ENCODE measurements at regions not wholly inside any gene's neighbourhood (a gene's known extent, or its start where the extent isn't known, plus 50 kb on each side); places are given as distances from the start of the nearest gene placed in this dataset.

DNA sequence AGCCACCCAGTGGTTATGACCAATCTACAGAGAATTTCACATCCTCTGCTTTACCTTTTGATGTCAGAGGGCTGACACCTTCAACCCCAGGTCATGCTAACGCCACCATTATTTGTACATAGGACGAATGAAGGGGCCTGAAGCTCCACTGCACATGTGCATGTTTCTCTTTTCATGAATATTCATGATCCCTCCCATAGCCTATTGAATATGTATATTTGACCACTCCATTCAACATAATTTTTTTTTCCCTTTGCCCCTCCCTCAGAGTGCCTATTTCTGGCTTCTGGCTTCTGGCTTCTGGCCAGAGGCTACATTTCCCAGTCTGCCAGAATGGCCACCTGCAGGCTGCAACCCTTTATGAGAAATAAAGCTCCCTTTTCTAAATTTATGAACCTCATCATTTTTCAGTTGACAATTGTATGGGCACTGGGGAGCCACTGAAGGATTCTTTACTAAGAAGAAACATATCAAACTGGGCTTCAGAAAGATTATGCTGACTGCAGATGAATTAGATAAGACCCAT, 406.7 kb downstream of the SIPA1L2 start:
- no peaks in the 10 kb centered on the region for H3K27me3 ChIP-seq (ENCODE audit: control insufficient read depth, insufficient read depth, low read length)
- no peaks in the 10 kb centered on the region for H3K36me3 ChIP-seq (ENCODE audit: control insufficient read depth, insufficient read depth, low read length)
- CTCF ChIA-PET = no interaction called here
- TF ChIP-seq, protein P1, sequence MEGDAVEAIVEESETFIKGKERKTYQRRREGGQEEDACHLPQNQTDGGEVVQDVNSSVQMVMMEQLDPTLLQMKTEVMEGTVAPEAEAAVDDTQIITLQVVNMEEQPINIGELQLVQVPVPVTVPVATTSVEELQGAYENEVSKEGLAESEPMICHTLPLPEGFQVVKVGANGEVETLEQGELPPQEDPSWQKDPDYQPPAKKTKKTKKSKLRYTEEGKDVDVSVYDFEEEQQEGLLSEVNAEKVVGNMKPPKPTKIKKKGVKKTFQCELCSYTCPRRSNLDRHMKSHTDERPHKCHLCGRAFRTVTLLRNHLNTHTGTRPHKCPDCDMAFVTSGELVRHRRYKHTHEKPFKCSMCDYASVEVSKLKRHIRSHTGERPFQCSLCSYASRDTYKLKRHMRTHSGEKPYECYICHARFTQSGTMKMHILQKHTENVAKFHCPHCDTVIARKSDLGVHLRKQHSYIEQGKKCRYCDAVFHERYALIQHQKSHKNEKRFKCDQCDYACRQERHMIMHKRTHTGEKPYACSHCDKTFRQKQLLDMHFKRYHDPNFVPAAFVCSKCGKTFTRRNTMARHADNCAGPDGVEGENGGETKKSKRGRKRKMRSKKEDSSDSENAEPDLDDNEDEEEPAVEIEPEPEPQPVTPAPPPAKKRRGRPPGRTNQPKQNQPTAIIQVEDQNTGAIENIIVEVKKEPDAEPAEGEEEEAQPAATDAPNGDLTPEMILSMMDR (IDR thresholded peaks at IDR 0.05; ENCODE audit: insufficient read depth, low read depth, low read length) = no peak
- no peak overlapping the region for H3K4me3 ChIP-seq (ENCODE audit: low read depth, low read length)
- DNase-seq (ENCODE audit: low read depth) = no peak
- POLR2A ChIA-PET = no interaction called here

DNA sequence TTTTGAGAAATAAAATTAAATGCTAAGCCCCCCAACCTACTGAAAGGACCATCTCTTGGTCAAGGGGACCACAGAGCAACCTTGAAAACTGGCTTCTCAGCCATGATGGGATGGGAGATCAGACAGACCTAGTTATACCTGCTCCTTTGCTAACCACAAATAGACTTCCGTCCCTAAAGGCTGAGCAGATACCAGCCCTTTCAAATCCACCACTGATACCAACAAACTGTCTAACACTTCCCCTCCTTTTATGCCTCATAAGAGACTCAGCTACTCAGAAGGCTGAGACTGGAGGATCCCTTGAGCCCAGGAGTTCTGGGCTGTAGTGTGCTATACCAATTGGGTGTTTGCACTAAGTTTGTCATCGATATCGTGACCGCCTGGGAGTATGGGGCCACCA, 407.3 kb downstream of the SIPA1L2 start:
- TF ChIP-seq, protein P1 (IDR thresholded peaks at IDR 0.05; ENCODE audit: insufficient read depth, low read depth, low read length) = no peak
- CTCF ChIA-PET = no interaction called here
- no peak for DNase-seq (ENCODE audit: low read depth)
- POLR2A ChIA-PET = no interaction called here
- no peak overlapping the region for H3K4me3 ChIP-seq (ENCODE audit: low read depth, low read length)
- no peaks in the 10 kb centered on the region for H3K36me3 ChIP-seq (ENCODE audit: control insufficient read depth, insufficient read depth, low read length)
- no peaks in the 10 kb centered on the region for H3K27me3 ChIP-seq (ENCODE audit: control insufficient read depth, insufficient read depth, low read length)

DNA sequence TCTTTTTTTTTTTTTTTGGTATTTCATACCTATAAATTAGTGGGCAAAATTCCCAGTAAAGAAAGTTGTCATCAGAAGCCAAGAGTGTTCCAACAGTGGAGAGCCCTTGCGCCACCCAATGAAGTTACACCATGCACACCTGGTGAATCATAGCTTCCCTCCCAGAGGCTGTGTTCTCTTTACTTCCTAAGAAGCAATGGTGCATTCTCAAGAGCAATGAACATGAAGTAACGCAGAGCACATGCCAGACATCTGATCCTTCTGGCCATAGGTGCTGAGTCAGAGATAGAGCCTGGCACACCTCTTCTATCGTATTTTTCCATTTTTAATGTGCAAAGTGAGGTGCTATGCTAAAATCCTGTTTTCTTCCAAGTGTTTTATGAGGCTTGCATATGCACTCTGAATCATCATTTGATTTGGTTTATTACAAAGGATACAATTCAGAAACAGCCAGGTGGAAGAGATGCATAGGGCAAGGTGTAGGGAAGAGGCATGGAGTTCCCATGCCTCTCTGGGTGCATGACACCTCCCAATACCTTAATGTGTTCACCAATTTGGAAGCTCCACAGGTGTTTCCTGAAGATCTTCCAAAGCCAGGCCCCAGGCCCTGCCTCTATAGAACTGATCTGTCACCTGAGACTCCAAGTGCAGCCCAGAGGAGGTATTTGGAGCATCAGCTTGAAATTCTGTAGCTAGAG, 408.0 kb downstream of the SIPA1L2 start:
- Histone ChIP-seq H3K36me3 (ENCODE audit: control insufficient read depth, insufficient read depth, low read length) (no peaks in the 10 kb centered on the region), H3K27me3 (ENCODE audit: control insufficient read depth, insufficient read depth, low read length) (no peaks in the 10 kb centered on the region), H3K4me3 (ENCODE audit: low read depth, low read length) (no peak overlapping the region)
- TF ChIP-seq, protein P1 (IDR thresholded peaks at IDR 0.05; ENCODE audit: insufficient read depth, low read depth, low read length) = no peak
- ChIA-PET CTCF (no interaction called here), POLR2A (no interaction called here)
- no peak for DNase-seq (ENCODE audit: low read depth)

DNA sequence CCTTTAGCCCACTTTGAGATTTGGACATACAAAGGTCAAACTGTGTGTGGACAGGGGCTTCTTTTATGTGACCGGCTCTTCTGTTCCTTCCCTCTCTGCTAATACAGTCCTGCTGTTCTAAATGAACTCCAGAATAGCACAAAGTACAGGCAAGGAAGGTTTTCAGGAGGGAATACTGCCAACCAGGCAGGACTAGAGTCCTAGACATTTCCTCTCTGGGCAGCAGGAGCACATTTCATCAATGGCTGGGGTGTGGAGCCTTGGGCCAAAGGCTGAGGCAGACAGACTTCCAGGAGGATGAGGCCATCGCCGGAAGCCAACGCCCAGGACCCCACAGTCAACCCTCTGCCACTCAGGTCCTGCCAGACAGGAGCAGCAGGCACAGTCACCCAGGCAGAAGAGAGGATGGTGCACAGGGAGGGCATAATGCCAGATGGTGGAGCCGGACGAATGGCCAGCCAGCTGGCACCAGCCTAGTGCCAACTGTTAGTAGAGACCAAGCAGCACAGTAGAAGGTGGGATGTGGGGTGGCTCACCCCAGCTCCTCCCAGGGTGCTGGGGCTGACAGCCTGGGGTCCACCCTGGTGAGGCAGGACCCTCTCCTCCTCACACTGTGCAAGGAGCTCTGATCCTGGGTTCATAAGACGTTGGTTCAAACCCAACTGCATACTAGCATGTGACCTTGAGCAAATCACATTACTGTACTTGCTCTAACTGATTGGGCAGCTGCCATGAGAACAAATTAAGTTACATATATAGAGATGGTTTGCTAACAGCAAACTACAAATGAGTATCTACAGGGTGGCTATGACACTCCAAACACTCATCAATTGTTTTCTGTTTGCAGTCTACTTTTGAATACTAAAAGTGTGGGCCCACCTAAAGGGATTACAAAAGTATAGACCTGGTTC, 410.7 kb downstream of the SIPA1L2 start:
- TF ChIP-seq, protein P1 (IDR thresholded peaks at IDR 0.05; ENCODE audit: insufficient read depth, low read depth, low read length) = no peak
- POLR2A ChIA-PET = no interaction called here
- DNase-seq (ENCODE audit: low read depth) = no peak
- CTCF ChIA-PET = no interaction called here
- H3K36me3 ChIP-seq (ENCODE audit: control insufficient read depth, insufficient read depth, low read length) = no peaks in the 10 kb centered on the region
- no peak overlapping the region for H3K4me3 ChIP-seq (ENCODE audit: low read depth, low read length)
- no peaks in the 10 kb centered on the region for H3K27me3 ChIP-seq (ENCODE audit: control insufficient read depth, insufficient read depth, low read length)

DNA sequence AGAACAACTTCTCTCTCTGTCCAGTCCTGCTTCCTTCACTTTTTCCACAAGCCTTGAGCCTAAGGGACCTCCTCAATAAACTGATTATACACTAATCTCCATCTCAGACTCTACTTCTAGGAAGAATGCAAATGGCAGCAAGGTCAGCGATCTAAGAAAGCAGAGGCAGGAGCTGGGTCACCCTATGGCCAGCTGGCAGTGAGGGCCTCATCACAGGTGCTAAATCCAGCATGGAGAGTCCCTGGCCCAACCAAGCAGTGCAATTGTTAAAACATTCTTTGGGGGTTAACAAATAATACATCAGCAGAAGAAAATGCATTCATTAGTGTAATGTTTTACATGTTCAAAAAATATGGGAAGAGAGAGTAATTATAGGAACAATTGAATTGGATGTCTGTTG, 416.0 kb downstream of the SIPA1L2 start:
- ChIA-PET CTCF (no interaction called here), POLR2A (no interaction called here)
- Histone ChIP-seq H3K4me3 (ENCODE audit: low read depth, low read length) (no peak overlapping the region), H3K36me3 (ENCODE audit: control insufficient read depth, insufficient read depth, low read length) (no peaks in the 10 kb centered on the region), H3K27me3 (ENCODE audit: control insufficient read depth, insufficient read depth, low read length) (no peaks in the 10 kb centered on the region)
- no peak for DNase-seq (ENCODE audit: low read depth)
- TF ChIP-seq, protein P1 (IDR thresholded peaks at IDR 0.05; ENCODE audit: insufficient read depth, low read depth, low read length) = no peak
